K562 (cell line): ENCODE measurements at regions not wholly inside any gene's neighbourhood (a gene's known extent, or its start where the extent isn't known, plus 50 kb on each side); places are given as distances from the start of the nearest gene placed in this dataset.

Source experiments
- ATAC-seq: fragments of 200-7000 bp; cut with Tn5 transposase; 3 replicates; pipeline ENCODE4 v1.9.1; 2020; ENCODE audit warnings: moderate library complexity
- BruUV-seq: library from RNA; stranded (reverse); fragments of 400-500 nt; replicated peaks from 2 replicates; lab custom pipeline; 2021; lab: Mats Ljungman, UMichigan
- CTCF ChIA-PET: fragments of 300-600 bp; formaldehyde crosslinking; extraction: SDS; loops from one replicate; lab custom pipeline; 2021; ENCODE audit warnings: low intra/inter-chr PET ratio; lab: Yijun Ruan, JAX
- POLR2A ChIA-PET: fragments of 300-600, 350-650 bp; sonication (Branson Sonifier 250); formaldehyde crosslinking; extraction: SDS; loops from one replicate; lab custom pipeline; 2021; ENCODE audit warnings: antibody characterized with exemption, inconsistent platforms; lab: Yijun Ruan, JAX
- DNase-seq, 4 experiments: peaks; one replicate each; pipeline versions ENCODE4 v3.0.0 to v3.0.0-alpha.2; 2011 to 2018; ENCODE audit warnings: low spot score in 3 of 4, mixed read lengths in 3 of 4; ENCODE audit errors: extremely low read depth in 1 of 4
- FAIRE-seq: peaks from 2 replicates; lab custom pipeline; 2011; peaks lifted over from hg19 to GRCh38; lab: Jason Lieb, UNC
- H2AFZ ChIP-seq: 2 replicates; pipeline ENCODE4 v1.6.0; 2011; ENCODE audit warnings: low read depth, low read length, control low read depth, inconsistent platforms
- H3K27ac ChIP-seq: fragments of 200-600 bp; 3 replicates; pipeline ENCODE4 v1.8.0; 2011; ENCODE audit warnings: low read depth, mild to moderate bottlenecking, control low read depth, inconsistent platforms, low read length, moderate library complexity, mixed read lengths; ENCODE audit errors: extremely low read depth
- H3K27me3 ChIP-seq, 2 experiments: fragments of 300-600 bp in 1 of 2; 2 replicates in 1 of 2; 3 replicates in 1 of 2; pipeline versions ENCODE4 v1.6.0 to v1.8.0; 2011; ENCODE audit warnings: inconsistent platforms in 2 of 2, low read length in 2 of 2, mild to moderate bottlenecking in 1 of 2, mixed read lengths in 1 of 2, moderate library complexity in 1 of 2; ENCODE audit not compliant: control insufficient read depth in 2 of 2, insufficient read depth in 2 of 2
- H3K36me3 ChIP-seq: fragments of 300-600 bp; 3 replicates; pipeline ENCODE4 v1.8.0; 2011; ENCODE audit warnings: mild to moderate bottlenecking, low read length, inconsistent platforms; ENCODE audit not compliant: control insufficient read depth, insufficient read depth
- H3K4me1 ChIP-seq, 2 experiments: fragments of 200-600 bp in 1 of 2; replicated peaks in 1 of 2; 2 replicates in 1 of 2; 3 replicates in 1 of 2; pipeline versions ENCODE4 v1.5.1 to v1.8.0; 2011; ENCODE audit warnings: inconsistent platforms in 2 of 2, low read length in 2 of 2, mild to moderate bottlenecking in 1 of 2, mixed read lengths in 1 of 2, moderate library complexity in 1 of 2; ENCODE audit not compliant: control insufficient read depth in 2 of 2, insufficient read depth in 2 of 2
- H3K4me2 ChIP-seq: 2 replicates; pipeline ENCODE4 v1.6.1; 2011; ENCODE audit warnings: low read length, control low read depth, inconsistent platforms, mixed read lengths; ENCODE audit not compliant: insufficient read depth
- H3K4me3 ChIP-seq: fragments of 200-600 bp; sonication (generic), shearing (Covaris generic); 2 replicates; pipeline ENCODE4 v1.5.1; 2016; ENCODE audit warnings: control low read depth, inconsistent platforms
- H3K79me2 ChIP-seq: fragments of 200-600 bp; 3 replicates; pipeline ENCODE4 v1.8.0; 2011; ENCODE audit warnings: low read length, inconsistent platforms; ENCODE audit not compliant: control insufficient read depth, insufficient read depth
- H3K9ac ChIP-seq, 2 experiments: 2 replicates each; pipeline versions ENCODE4 v1.6.0 to v1.6.1; 2011; ENCODE audit warnings: low read depth in 2 of 2, low read length in 2 of 2, control low read depth in 1 of 2, inconsistent platforms in 1 of 2, mild to moderate bottlenecking in 1 of 2, mixed read lengths in 1 of 2; ENCODE audit not compliant: insufficient read depth in 1 of 2
- H3K9me1 ChIP-seq: one replicate; pipeline ENCODE4 v1.6.0; 2011; ENCODE audit warnings: inconsistent platforms, mild to moderate bottlenecking, low read length, moderate library complexity; ENCODE audit not compliant: control insufficient read depth, insufficient read depth
- H3K9me3 ChIP-seq: replicated peaks from 2 replicates; pipeline ENCODE4 v1.5.1; 2011; ENCODE audit warnings: low read depth, low read length, inconsistent platforms; ENCODE audit not compliant: control insufficient read depth, insufficient read depth
- H4K20me1 ChIP-seq: replicated peaks from 2 replicates; pipeline ENCODE4 v1.6.1; 2011; ENCODE audit warnings: low read length, inconsistent platforms, mixed read lengths; ENCODE audit not compliant: control insufficient read depth, insufficient read depth
- CREB3L1 ChIP-seq: fragments of 450-650 bp; IDR thresholded peaks from 2 replicates; pipeline ENCODE4 v1.6.1; 2014; ENCODE audit warnings: low read depth, mild to moderate bottlenecking, moderate library complexity, borderline replicate concordance
- ELK1 ChIP-seq: sonication (generic); formaldehyde crosslinking; IDR thresholded peaks from 2 replicates; pipeline ENCODE4 v1.8.1; 2022; ENCODE audit warnings: missing genetic modification reagents
- KDM5B ChIP-seq: fragments of 200-600 bp; sonication (generic); IDR thresholded peaks from 2 replicates; pipeline ENCODE4 v1.6.1; 2012; ENCODE audit warnings: low read depth, mild to moderate bottlenecking, moderate library complexity, low read length, control low read depth, inconsistent platforms; ENCODE audit not compliant: insufficient replicate concordance
- KLF16 ChIP-seq: IDR thresholded peaks from 2 replicates; pipeline ENCODE4 v1.6.1; 2016; ENCODE audit warnings: antibody characterized with exemption
- MBD1 ChIP-seq: fragments of 250-450 bp; sonication (Bioruptor Pico); IDR thresholded peaks from 2 replicates; pipeline ENCODE4 v1.8.0; 2022; ENCODE audit warnings: inconsistent platforms
- TARDBP ChIP-seq: fragments of 450-650 bp; IDR thresholded peaks from 2 replicates; pipeline ENCODE4 v1.6.1; 2016
- TCF15 ChIP-seq: fragments of 250-450 bp; sonication (Bioruptor Pico); IDR thresholded peaks from 2 replicates; pipeline ENCODE4 v1.8.0; 2022; ENCODE audit warnings: moderate library complexity, mild to moderate bottlenecking, inconsistent platforms
- ZBTB33 ChIP-seq: sonication (generic); formaldehyde crosslinking; IDR thresholded peaks from 2 replicates; pipeline ENCODE4 v1.8.1; 2023; ENCODE audit warnings: mild to moderate bottlenecking, missing genetic modification reagents
- ZNF280A ChIP-seq: fragments of 450-650 bp; IDR thresholded peaks from 2 replicates; pipeline ENCODE4 v1.6.1; 2018; ENCODE audit warnings: mild to moderate bottlenecking, low read depth; ENCODE audit not compliant: partially characterized antibody
- ZNF282 ChIP-seq: sonication (generic); formaldehyde crosslinking; IDR thresholded peaks from 2 replicates; pipeline ENCODE4 v1.8.1; 2023; ENCODE audit warnings: missing genetic modification reagents
- ZNF639 ChIP-seq, 2 experiments: fragments of 200-800 bp in 1 of 2; sonication (Bioruptor generic) in 1 of 2; sonication (generic) in 1 of 2; formaldehyde crosslinking in 1 of 2; IDR thresholded peaks in 1 of 2; conservative IDR thresholded peaks in 1 of 2; 2 replicates each; pipeline versions ENCODE4 v1.5.0 to v1.6.1; 2016 to 2020; ENCODE audit warnings: missing compliant biosample characterization in 1 of 2, missing genetic modification characterization in 1 of 2, missing genetic modification reagents in 1 of 2
- ZNF778 ChIP-seq: fragments of 450-650 bp; formaldehyde crosslinking; IDR thresholded peaks from 2 replicates; pipeline ENCODE4 v1.4.0; 2020; ENCODE audit warnings: mild to moderate bottlenecking, moderate library complexity
- WGBS: fragments of 100-300 bp; shearing (Covaris generic); methylation state at CpG from one replicate; pipeline ENCODE4 v1.1.6; 2016; ENCODE audit warnings: low coverage, mixed read lengths; ENCODE audit not compliant: insufficient coverage; ENCODE audit errors: missing lambda C conversion rate; 5-methylcytosine and 5-hydroxymethylcytosine counted together
- in situ Hi-C: fragments of 300-500 bp; cut with MboI; formaldehyde crosslinking; loops from 4 replicates; pipeline ENCODE4 v1.15.0; 2018; ENCODE audit warnings: inconsistent platforms, mixed read lengths
- intact Hi-C: fragments of 100-400 bp; cut with micrococcal nuclease; formaldehyde crosslinking; loops from 2 replicates; pipeline ENCODE4 v1.14.2; 2022

- H3K9me1 ChIP-seq, result no peaks in the 10 kb centered on the region
- no peaks in the 10 kb centered on the region for H3K9me3 ChIP-seq
- 41% methylated on average over 4 of the region's 4 CpGs for WGBS
- no peaks in the 10 kb centered on the region for H3K36me3 ChIP-seq
- no peaks in the 10 kb centered on the region for H3K4me1 ChIP-seq
- H3K9ac ChIP-seq, result no peak overlapping the region
- peaks cover 0 to 16% of the 10 kb centered on the region in 2 experiments; a peak in 3 of 5 replicates for H3K27me3 ChIP-seq
- no peak for FAIRE-seq
- no peak overlapping the region for H3K4me2 ChIP-seq
- in situ Hi-C loops (no loop called here), intact Hi-C loops (no loop called here)
- no peak overlapping the region for H3K27ac ChIP-seq
- H3K4me3 ChIP-seq, result no peak overlapping the region
- no peaks in the 10 kb centered on the region for H3K79me2 ChIP-seq
- no TSS peak for BruUV-seq
- H2AFZ ChIP-seq, result no peak overlapping the region
- no peak for DNase-seq
- POLR2A ChIA-PET, result interaction anchor here (0.9 to 1.8 kb wide), 2 partner anchors 14 to 19 kb away, joined by 5 to 9 read pairs; no protein-coding TSS in a partner anchor
- CTCF ChIA-PET, result no interaction called here
- no peak for ATAC-seq
- H4K20me1 ChIP-seq, result no peaks in the 10 kb centered on the region
- TF ChIP-seq KDM5B, result no peak
- no peak for TF ChIP-seq ZNF639 (CRISPR knock-in tag; conservative IDR thresholded peaks at IDR 0.05 in 1 of 2, IDR thresholded peaks at IDR 0.05 in 1 of 2)
- TF ChIP-seq MBD1 (CRISPR knock-in tag), result no peak
- TF ChIP-seq TARDBP, result no peak
- TF ChIP-seq ZNF778, result no peak
- no peak for TF ChIP-seq TCF15 (CRISPR knock-in tag)
- TF ChIP-seq CREB3L1, result no peak
- TF ChIP-seq ELK1 (CRISPR knock-in tag), result no peak
- TF ChIP-seq ZNF280A, result no peak
- no peak for TF ChIP-seq ZNF282 (CRISPR knock-in tag)
- no peak for TF ChIP-seq KLF16
- no peak for TF ChIP-seq ZBTB33 (CRISPR knock-in tag)
These were observed 326.2 kb upstream of the PRDM1 start for GRCh38 chr6:105759946-105760345.
